GM23248 (cell line): ENCODE measurements at regions not wholly inside any gene's neighbourhood (a gene's known extent, or its start where the extent isn't known, plus 50 kb on each side); places are given as distances from the start of the nearest gene placed in this dataset.

Experiments used
- DNase-seq: peaks from one replicate; pipeline ENCODE4 v3.0.0-alpha.2; 2015
- H2AFZ ChIP-seq: fragments of 200-600 bp; sonication (generic); 2 replicates; pipeline ENCODE4 v1.6.1; 2016; ENCODE audit warnings: antibody characterized with exemption
- H3F3A ChIP-seq: fragments of 200-600 bp; sonication (generic); 2 replicates; pipeline ENCODE4 v1.6.1; 2016; ENCODE audit warnings: mild to moderate bottlenecking, antibody characterized with exemption, mixed run types; ENCODE audit not compliant: insufficient read depth
- H3K27ac ChIP-seq: fragments of 200-600 bp; sonication (generic); 2 replicates; pipeline ENCODE4 v1.5.1; 2016; ENCODE audit warnings: mild to moderate bottlenecking
- H3K27me3 ChIP-seq: fragments of 200-600 bp; sonication (generic); replicated peaks from 2 replicates; pipeline ENCODE4 v1.6.1; 2016; ENCODE audit warnings: mild to moderate bottlenecking; ENCODE audit not compliant: insufficient read depth
- H3K36me3 ChIP-seq: fragments of 200-600 bp; sonication (generic); 2 replicates; pipeline ENCODE4 v1.6.1; 2016; ENCODE audit warnings: low read depth, mild to moderate bottlenecking
- H3K4me1 ChIP-seq: fragments of 200-600 bp; sonication (generic); 2 replicates; pipeline ENCODE4 v1.6.1; 2016; ENCODE audit warnings: mild to moderate bottlenecking; ENCODE audit not compliant: insufficient read depth
- H3K4me2 ChIP-seq: fragments of 200-600 bp; sonication (generic); one replicate; pipeline ENCODE4 v1.6.1; 2016; ENCODE audit warnings: mild to moderate bottlenecking; ENCODE audit not compliant: unreplicated experiment
- H3K4me3 ChIP-seq: fragments of 200-600 bp; sonication (generic); 2 replicates; pipeline ENCODE4 v1.5.1; 2016; ENCODE audit warnings: mild to moderate bottlenecking
- H3K79me2 ChIP-seq: fragments of 200-600 bp; sonication (generic); 2 replicates; pipeline ENCODE4 v1.6.1; 2016; ENCODE audit warnings: mild to moderate bottlenecking; ENCODE audit not compliant: insufficient read depth
- H3K9ac ChIP-seq: fragments of 200-600 bp; sonication (generic); 2 replicates; pipeline ENCODE4 v1.6.1; 2016; ENCODE audit warnings: mild to moderate bottlenecking
- H3K9me2 ChIP-seq: fragments of 200-600 bp; sonication (generic); 2 replicates; pipeline ENCODE4 v1.6.1; 2016; ENCODE audit warnings: mixed run types, mild to moderate bottlenecking, moderate library complexity; ENCODE audit not compliant: insufficient read depth
- H3K9me3 ChIP-seq: fragments of 200-600 bp; sonication (generic); one replicate; pipeline ENCODE4 v1.6.1; 2017; ENCODE audit warnings: low read depth
- H4K20me1 ChIP-seq: fragments of 200-600 bp; sonication (generic); 2 replicates; pipeline ENCODE4 v1.6.0; 2016; ENCODE audit not compliant: insufficient read depth
- EZH2 ChIP-seq: fragments of 200-600 bp; sonication (generic); IDR thresholded peaks from 2 replicates; pipeline ENCODE4 v1.6.1; 2018; ENCODE audit warnings: antibody characterized with exemption, mild to moderate bottlenecking; ENCODE audit not compliant: insufficient read depth, poor library complexity, severe bottlenecking
- EZH2phosphoT487 ChIP-seq: fragments of 200-600 bp; sonication (generic); IDR thresholded peaks from 2 replicates; pipeline ENCODE4 v1.6.1; 2018; ENCODE audit warnings: antibody characterized with exemption, moderate library complexity, mild to moderate bottlenecking, low read depth; ENCODE audit not compliant: insufficient read depth
- WGBS, 2 experiments: methylation state at CpG; one replicate each; pipeline ENCODE4 v1.1.6; 2015 to 2017; ENCODE audit warnings: low lambda C conversion rate in 2 of 2, low coverage in 1 of 2; ENCODE audit errors: missing lambda C conversion rate in 2 of 2; 5-methylcytosine and 5-hydroxymethylcytosine counted together
- in situ Hi-C: fragments of 300-500 bp; cut with MboI; formaldehyde crosslinking; loops from 2 replicates; pipeline ENCODE4 v1.15.0; 2020

DNA sequence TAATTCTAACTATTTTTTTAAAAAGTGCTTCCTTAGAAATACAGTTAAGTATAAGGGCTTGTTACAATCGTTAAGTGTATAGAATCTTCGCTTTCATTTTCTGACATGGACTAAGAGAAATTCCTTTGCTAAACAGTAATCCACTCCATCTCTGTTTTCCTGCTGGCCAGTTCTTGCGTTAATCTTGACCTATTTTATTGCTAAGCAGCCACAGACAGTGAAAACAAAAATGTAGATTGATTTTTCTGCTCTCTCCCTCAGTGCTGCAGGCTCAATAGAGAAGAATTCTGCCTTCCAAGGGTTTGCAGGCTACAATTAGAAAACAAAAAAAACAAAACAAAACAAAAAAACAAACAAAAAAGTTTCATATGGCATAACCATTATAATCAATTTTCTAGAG, 310.4 kb upstream of the ADARB2 start:
- in situ Hi-C loops, result no loop called here
- Histone ChIP-seq H3K9ac (no peak overlapping the region), H3K27ac (no peak overlapping the region), H3K79me2 (no peaks in the 10 kb centered on the region), H3K4me1 (no peaks in the 10 kb centered on the region), H4K20me1 (no peaks in the 10 kb centered on the region), H3K4me3 (no peak overlapping the region), H3K9me2 (no peaks in the 10 kb centered on the region), H3K36me3 (no peaks in the 10 kb centered on the region), H3K27me3 (no peaks in the 10 kb centered on the region), H3K4me2 (no peak overlapping the region), H2AFZ (no peak overlapping the region), H3F3A (no peaks in the 10 kb centered on the region), H3K9me3 (no peaks in the 10 kb centered on the region)
- no peak for DNase-seq
- TF ChIP-seq EZH2phosphoT487 (no peak), EZH2 (no peak)
- 32 to 36% methylated on average over 3 of the region's 3 CpGs for WGBS, 2 experiments

DNA sequence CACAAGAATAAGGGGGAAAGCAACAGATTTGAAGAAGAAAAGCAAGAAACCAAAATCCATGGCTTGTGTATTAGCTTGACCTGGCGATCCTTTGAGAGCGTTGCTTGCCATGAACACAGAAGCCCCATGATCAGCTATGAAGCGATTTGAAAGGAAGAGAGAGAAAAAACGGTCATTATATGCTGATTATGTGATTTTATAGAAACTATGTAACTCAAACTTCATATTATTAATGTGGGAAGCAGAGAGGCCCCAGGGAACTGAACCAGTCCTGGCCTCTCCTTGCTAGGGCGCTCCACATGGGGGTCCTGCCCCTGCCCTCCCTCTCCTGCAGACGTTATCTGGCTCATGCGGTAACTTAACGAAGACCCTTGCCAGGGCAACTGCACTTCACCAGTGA, 306.1 kb upstream of the ADARB2 start:
- no peak overlapping the region for H3K4me3 ChIP-seq
- no peaks in the 10 kb centered on the region for H4K20me1 ChIP-seq
- no peaks in the 10 kb centered on the region for H3K9me3 ChIP-seq
- H3F3A ChIP-seq, result no peaks in the 10 kb centered on the region
- H3K4me2 ChIP-seq, result no peak overlapping the region
- H3K27me3 ChIP-seq, result no peaks in the 10 kb centered on the region
- H3K9ac ChIP-seq, result no peak overlapping the region
- no peaks in the 10 kb centered on the region for H3K9me2 ChIP-seq
- H3K36me3 ChIP-seq, result no peaks in the 10 kb centered on the region
- no peaks in the 10 kb centered on the region for H3K4me1 ChIP-seq
- no peak overlapping the region for H3K27ac ChIP-seq
- no peak overlapping the region for H2AFZ ChIP-seq
- DNase-seq, result no peak
- WGBS, 2 experiments, result 33 to 34% methylated on average over 8 of the region's 8 CpGs
- TF ChIP-seq EZH2phosphoT487, result no peak
- TF ChIP-seq EZH2, result no peak
- in situ Hi-C loops, result no loop called here
- no peaks in the 10 kb centered on the region for H3K79me2 ChIP-seq

- no peaks in the 10 kb centered on the region for H3K79me2 ChIP-seq
- no peak overlapping the region for H3K4me3 ChIP-seq
- 0 to 4% methylated on average over 2 of the region's 2 CpGs for WGBS, 2 experiments
- TF ChIP-seq EZH2 (no peak), EZH2phosphoT487 (no peak)
- H3K4me2 ChIP-seq, result no peak overlapping the region
- H3K4me1 ChIP-seq, result no peaks in the 10 kb centered on the region
- no peaks in the 10 kb centered on the region for H3K9me3 ChIP-seq
- H3K9me2 ChIP-seq, result no peaks in the 10 kb centered on the region
- H3K9ac ChIP-seq, result no peak overlapping the region
- no peak for DNase-seq
- in situ Hi-C loops, result no loop called here
- no peak overlapping the region for H3K27ac ChIP-seq
- H3F3A ChIP-seq, result no peaks in the 10 kb centered on the region
- H4K20me1 ChIP-seq, result no peaks in the 10 kb centered on the region
- no peak overlapping the region for H2AFZ ChIP-seq
- H3K27me3 ChIP-seq, result no peaks in the 10 kb centered on the region
- no peaks in the 10 kb centered on the region for H3K36me3 ChIP-seq
Observed at GRCh38 chr10:2038036-2038435, 300.7 kb upstream of the ADARB2 start.

- no peaks in the 10 kb centered on the region for H3K27me3 ChIP-seq
- TF ChIP-seq EZH2 (no peak), EZH2phosphoT487 (no peak)
- no peaks in the 10 kb centered on the region for H3K9me2 ChIP-seq
- H3K4me3 ChIP-seq, result no peak overlapping the region
- H3K36me3 ChIP-seq, result no peaks in the 10 kb centered on the region
- H3K4me1 ChIP-seq, result no peaks in the 10 kb centered on the region
- no peaks in the 10 kb centered on the region for H3F3A ChIP-seq
- H3K4me2 ChIP-seq, result no peak overlapping the region
- 42 to 58% methylated on average over 1 of the region's 1 CpG for WGBS, 2 experiments
- in situ Hi-C loops, result no loop called here
- H3K27ac ChIP-seq, result no peak overlapping the region
- H3K79me2 ChIP-seq, result no peaks in the 10 kb centered on the region
- no peak for DNase-seq
- no peak overlapping the region for H2AFZ ChIP-seq
- H3K9me3 ChIP-seq, result no peaks in the 10 kb centered on the region
- H4K20me1 ChIP-seq, result no peaks in the 10 kb centered on the region
- H3K9ac ChIP-seq, result no peak overlapping the region
Observed at GRCh38 chr10:2037246-2037645, 299.9 kb upstream of the ADARB2 start.

- Histone ChIP-seq H3K9ac (no peak overlapping the region), H3K27me3 (no peaks in the 10 kb centered on the region), H3K27ac (no peak overlapping the region), H3K4me3 (no peak overlapping the region), H2AFZ (no peak overlapping the region), H3K36me3 (no peaks in the 10 kb centered on the region), H3F3A (no peaks in the 10 kb centered on the region), H4K20me1 (no peaks in the 10 kb centered on the region), H3K4me2 (no peak overlapping the region), H3K79me2 (no peaks in the 10 kb centered on the region), H3K4me1 (no peaks in the 10 kb centered on the region), H3K9me2 (no peaks in the 10 kb centered on the region), H3K9me3 (no peaks in the 10 kb centered on the region)
- TF ChIP-seq EZH2phosphoT487, result no peak
- no peak for TF ChIP-seq EZH2
- in situ Hi-C loops, result no loop called here
- DNase-seq, result no peak
Observed at GRCh38 chr10:2036209-2036608, 298.9 kb upstream of the ADARB2 start.
